ENCODE measurements at regions not wholly inside any gene's neighbourhood (a gene's known extent, or its start where the extent isn't known, plus 50 kb on each side); places are given as distances from the start of the nearest gene placed in this dataset.

- DNase-seq, result no peak
Observed at GRCh38 chr1:232682248-232682647, 52.3 kb upstream of the SIPA1L2 start.

DNA sequence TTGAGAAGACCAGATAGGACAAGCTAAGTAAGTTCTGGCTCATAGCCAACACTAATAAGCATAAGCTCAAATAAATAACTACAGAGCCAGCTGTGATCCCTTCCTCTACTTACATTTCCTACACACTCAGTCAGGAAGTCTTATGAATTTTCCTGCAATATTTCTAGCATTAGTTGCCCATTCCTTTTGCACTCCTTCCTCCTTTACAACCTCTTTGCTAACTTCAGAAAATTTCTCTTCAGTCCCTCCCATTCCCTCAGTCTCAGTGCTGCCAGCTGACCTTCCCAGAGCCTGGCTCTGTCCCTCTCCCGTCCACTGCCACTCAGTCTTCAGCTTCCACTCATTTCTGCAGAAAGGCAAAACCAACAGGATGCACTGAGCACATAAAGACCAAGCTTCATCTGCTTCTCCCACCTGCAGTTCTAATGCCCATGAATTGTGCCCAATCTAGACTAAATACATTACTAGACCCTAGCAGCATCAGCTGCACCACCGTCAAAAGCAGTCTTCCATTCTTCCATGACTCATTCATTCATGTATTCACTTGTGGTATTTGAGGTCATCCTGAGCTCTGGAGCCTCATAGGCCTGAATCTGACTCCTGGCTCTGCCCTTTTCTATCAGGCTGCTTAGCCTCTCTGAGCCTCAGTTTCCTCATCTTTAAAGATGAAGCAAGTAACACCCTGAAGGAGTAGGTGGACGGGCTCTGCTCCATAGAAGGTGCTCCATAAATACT lies 54.6 kb upstream of the SIPA1L2 start:
- no peak for DNase-seq

DNA sequence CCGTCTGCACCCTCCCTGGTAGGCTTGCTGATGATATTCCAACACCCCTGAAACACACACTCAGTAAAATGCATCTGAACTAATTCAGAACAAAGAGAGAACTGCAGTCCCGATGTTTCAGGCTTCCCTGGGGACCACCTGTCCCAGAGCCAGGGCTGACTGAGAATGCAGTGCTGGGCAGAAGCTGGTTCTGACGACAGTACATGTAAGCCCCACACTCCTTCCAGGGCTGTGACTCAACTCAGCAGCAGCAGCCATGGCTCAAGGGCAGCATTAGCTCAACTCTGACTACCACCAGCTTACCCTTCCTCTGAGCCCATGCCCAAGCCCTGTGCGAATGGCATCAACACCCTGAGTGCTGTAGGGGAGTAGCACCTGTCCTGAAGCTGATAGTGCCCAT lies 56.4 kb upstream of the SIPA1L2 start:
- no peak for DNase-seq

GRCh38 chr1:232687304-232687703 lies 57.4 kb upstream of the SIPA1L2 start:
- no peak for DNase-seq

DNA sequence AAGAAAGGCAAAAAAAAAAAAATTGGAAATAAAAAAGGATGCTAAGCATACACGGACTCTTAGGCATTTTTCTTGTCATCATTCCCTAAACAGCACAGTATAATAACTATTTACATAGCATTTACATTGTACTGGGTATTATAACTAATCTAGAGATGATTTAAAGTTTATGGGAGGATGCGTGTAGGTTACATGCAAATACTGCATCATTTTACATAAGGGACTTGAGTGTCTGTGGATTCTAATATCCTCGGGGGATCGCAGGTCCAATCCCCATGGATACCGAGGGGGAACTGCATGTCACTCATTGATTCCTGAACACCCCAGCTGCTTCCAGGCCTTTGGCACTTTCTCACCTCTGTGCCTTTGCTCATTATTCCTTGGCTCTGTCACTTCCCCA lies 57.8 kb upstream of the SIPA1L2 start:
- no peak for DNase-seq

GRCh38 chr1:232688398-232688797 lies 58.5 kb upstream of the SIPA1L2 start:
- no peak for DNase-seq

DNA sequence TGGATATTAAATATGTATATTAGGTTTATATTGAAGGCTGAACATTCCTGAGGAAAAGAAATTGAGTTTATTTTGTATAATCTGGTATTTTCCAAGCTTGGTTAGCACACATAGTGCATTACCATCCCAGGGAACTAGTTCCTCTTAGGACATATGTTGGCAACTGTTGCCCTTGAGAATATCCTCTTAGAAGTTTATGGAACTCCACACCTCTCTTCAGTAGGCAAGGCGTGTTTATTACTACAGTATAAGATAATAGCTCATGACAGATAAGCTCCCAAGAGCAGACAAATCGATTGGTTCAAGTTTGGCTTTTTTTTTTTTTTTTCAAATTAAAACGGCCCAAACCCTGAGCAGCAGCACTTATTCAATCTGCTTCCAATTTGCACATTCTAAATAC lies 59.8 kb upstream of the SIPA1L2 start:
- DNase-seq, result no peak

- no peak for DNase-seq
Observed at GRCh38 chr1:232690285-232690935, 60.5 kb upstream of the SIPA1L2 start.

- no peak for DNase-seq
Observed at GRCh38 chr1:232694475-232694874, 64.5 kb upstream of the SIPA1L2 start.

- DNase-seq, result no peak
Observed at GRCh38 chr1:232695621-232696385, 65.9 kb upstream of the SIPA1L2 start.

DNA sequence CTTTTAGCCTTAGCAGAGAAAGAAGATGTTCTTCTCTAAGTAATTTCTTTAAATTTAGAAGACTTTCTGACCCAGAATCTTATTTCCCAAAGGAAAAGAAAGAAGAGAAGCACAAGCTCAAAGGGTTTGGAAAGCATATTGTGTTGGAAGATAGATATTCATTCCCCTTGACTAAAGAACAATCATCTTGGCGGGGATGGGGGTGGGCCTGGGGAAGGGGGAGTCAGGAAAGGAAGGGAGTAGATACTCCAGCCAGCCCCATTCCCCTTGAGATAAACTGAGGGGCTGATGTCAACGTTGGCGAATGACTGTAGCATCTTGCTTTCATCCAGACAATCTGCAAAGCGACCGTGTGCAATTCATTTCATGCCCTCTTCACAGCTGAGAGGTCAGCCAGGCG lies 66.5 kb upstream of the SIPA1L2 start:
- no peak for DNase-seq

DNA sequence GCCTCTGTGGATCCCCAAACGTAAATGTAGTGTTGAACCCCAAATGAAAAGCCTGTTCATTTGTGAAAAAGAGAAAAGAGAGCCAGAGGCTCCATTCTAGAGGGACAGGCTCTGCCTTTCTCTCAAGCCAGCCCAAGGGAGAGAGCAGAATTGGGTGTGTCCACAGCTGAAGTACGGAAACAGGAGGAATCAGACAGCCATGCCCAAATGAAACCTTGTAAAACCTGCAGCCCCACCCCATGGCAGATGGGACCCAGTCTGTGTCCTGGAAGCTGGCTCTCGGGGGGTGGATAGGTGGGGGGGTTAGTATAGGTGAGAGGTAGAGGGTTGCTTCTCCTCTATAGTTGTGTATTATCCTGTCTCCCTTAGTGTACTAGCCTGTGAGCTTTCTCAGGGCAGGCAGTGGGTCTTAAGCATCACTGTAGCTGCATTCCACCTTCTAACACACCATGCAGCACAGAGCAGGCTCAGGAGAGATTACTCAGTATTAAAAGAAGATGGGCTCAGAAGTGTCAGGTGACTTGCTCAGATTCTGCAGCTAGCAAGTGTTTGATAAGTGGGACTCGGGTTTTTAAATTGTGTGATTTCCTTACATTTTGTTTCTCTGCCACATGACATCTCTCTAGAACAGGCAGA lies 67.4 kb upstream of the SIPA1L2 start:
- DNase-seq, result no peak

GRCh38 chr1:232699814-232700213 lies 69.9 kb upstream of the SIPA1L2 start:
- DNase-seq, result no peak

DNA sequence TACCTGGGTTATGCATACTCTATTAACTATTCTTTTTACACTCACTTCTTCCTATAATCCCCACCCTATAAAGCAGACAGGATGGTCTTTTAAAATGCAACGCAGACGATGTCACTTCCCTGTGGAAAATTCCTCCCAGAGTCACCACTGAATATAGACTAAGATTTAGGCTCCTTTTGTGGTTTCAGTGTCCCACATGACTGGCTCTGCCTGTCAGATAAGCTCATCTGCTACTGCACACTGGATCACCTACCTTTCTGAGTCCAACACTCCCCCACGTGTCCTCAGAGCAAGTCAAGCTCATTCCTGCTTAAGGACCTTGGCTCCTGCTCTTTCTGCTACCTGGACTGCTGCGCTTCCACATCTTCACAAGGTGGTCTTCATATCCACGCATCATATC lies 73.0 kb upstream of the SIPA1L2 start:
- DNase-seq, result no peak

- DNase-seq, result no peak
Observed at GRCh38 chr1:232704256-232704655, 74.3 kb upstream of the SIPA1L2 start.

- DNase-seq, result peak; percentile 73
Observed at GRCh38 chr1:232704694-232705680, 75.1 kb upstream of the SIPA1L2 start.

- peak; percentile 20 for DNase-seq
Observed at GRCh38 chr1:232705815-232706575, 76.1 kb upstream of the SIPA1L2 start.

DNA sequence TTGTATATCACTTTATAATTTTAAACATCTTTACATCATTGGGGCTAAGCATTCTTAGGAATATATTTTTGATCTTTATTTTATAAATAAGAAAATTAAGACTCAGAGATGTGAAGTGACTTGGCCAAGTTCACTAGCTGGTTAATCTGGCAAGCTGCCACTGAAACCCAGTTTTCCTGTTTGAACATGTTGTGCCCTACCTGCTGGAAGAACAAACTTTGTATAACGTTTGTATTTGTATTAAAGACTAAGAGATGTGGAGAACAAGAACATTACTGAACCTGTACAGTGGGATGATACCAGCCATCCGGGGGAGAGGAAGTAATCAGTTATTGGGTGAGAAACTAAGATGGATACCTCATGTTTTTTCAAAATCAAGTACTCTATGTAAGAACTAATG lies 77.2 kb upstream of the SIPA1L2 start:
- DNase-seq, result no peak

DNA sequence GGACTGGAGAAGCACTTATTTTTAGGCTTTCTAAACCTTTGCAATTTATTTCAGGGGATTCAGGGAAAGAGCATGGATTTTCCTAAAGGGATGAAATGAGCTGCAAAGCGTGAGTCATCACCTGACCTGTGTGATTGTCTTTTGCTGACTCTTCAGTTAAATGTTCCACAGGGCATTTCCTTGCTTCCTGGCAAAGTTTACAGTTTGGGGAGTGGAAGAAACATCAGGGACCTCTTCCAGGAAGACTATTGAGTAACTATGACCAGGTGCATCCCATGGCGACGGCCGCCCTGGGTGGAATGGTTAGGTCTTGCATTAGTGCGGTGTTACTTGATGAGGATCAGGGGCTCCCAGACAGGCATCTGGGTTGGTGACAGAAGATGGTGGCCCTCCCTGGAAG lies 79.5 kb upstream of the SIPA1L2 start:
- no peak for DNase-seq

DNA sequence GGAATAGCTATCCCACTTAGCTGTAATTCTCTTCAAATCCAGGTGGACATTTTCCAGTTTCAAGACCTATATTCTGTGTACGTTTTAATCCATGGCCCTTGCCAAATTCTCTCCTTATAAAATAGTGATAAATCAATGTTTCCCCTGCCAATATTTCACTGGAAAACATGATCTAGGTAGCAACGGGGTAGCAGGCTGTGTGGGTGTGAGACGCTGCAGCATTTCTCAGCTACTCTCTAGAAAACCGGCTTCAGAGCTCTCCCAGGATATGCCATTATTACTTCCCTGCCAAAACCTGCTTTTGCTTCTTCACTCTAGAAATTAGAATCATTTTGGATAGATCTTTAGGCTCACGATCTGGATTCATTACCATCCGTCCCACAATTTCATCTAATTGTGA lies 82.1 kb upstream of the SIPA1L2 start:
- DNase-seq, result no peak

- no peak for DNase-seq
Observed at GRCh38 chr1:232713785-232714184, 83.9 kb upstream of the SIPA1L2 start.

DNA sequence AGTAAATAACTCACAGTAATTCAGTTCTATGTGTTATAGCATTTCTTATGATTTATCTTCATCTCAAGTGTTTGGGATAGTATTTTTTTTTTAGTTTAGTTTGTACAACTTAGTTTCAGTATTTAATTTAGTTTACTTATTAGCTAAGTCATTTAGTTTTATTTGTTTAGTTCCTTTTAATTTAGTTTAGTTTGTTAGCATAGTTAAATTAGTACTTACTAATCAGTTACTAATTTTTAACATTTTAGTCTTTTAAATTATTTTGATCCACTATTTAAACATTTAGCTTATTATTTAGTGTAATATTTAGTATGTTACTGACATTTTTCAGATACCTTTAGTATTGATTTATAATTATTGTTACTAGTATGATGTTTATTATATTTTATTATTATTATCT lies 85.2 kb upstream of the SIPA1L2 start:
- no peak for DNase-seq
